ENCODE measurements at regions not wholly inside any gene's neighbourhood (a gene's known extent, or its start where the extent isn't known, plus 50 kb on each side); places are given as distances from the start of the nearest gene placed in this dataset.

GRCh38 chr20:56840716-56841261 is 211.7 kb downstream of the TFAP2C start:
- Histone ChIP-seq H3K27ac (no peak overlapping the region), H3K27me3 (no peaks in the 10 kb centered on the region), H3K36me3 (no peaks in the 10 kb centered on the region), H3K4me3 (no peak overlapping the region), H3K9me3 (no peaks in the 10 kb centered on the region), H3K4me1 (peaks cover 16% of the 10 kb centered on the region)
- TF ChIP-seq POLR2AphosphoS5 (IDR thresholded peaks at IDR 0.05; ENCODE audit: insufficient read depth in 1 of 2, low read depth in 1 of 2) (no peak), CTCF (IDR thresholded peaks at IDR 0.05) (no peak), POLR2A (IDR thresholded peaks at IDR 0.05) (no peak)
- intact Hi-C loops (cut with DNase I), result no loop called here
- DNase-seq (ENCODE audit: extremely low spot score in 2 of 2), result no peak

GRCh38 chr20:56841346-56841908 is 212.3 kb downstream of the TFAP2C start:
- DNase-seq (ENCODE audit: extremely low spot score in 2 of 2), result no peak
- TF ChIP-seq CTCF (IDR thresholded peaks at IDR 0.05) (no peak), POLR2A (IDR thresholded peaks at IDR 0.05) (no peak), POLR2AphosphoS5 (IDR thresholded peaks at IDR 0.05; ENCODE audit: insufficient read depth in 1 of 2, low read depth in 1 of 2) (no peak)
- intact Hi-C loops (cut with DNase I), result no loop called here
- H3K4me1 ChIP-seq, result peaks cover 16% of the 10 kb centered on the region
- no peaks in the 10 kb centered on the region for H3K9me3 ChIP-seq
- no peaks in the 10 kb centered on the region for H3K36me3 ChIP-seq
- no peak overlapping the region for H3K27ac ChIP-seq
- no peak overlapping the region for H3K4me3 ChIP-seq
- H3K27me3 ChIP-seq, result no peaks in the 10 kb centered on the region

- no peak for TF ChIP-seq POLR2A (IDR thresholded peaks at IDR 0.05)
- TF ChIP-seq CTCF (IDR thresholded peaks at IDR 0.05), result no peak
- TF ChIP-seq POLR2AphosphoS5 (IDR thresholded peaks at IDR 0.05; ENCODE audit: insufficient read depth in 1 of 2, low read depth in 1 of 2), result no peak
- Histone ChIP-seq H3K9me3 (no peaks in the 10 kb centered on the region), H3K36me3 (no peaks in the 10 kb centered on the region), H3K4me3 (no peak overlapping the region), H3K27me3 (no peaks in the 10 kb centered on the region), H3K27ac (no peak overlapping the region), H3K4me1 (peaks cover 16% of the 10 kb centered on the region)
- intact Hi-C loops (cut with DNase I), result no loop called here
- DNase-seq (ENCODE audit: extremely low spot score in 2 of 2), result no peak
These were observed 212.9 kb downstream of the TFAP2C start for GRCh38 chr20:56842056-56842455.

- Histone ChIP-seq H3K27me3 (no peaks in the 10 kb centered on the region), H3K4me3 (no peak overlapping the region), H3K27ac (no peak overlapping the region), H3K36me3 (no peaks in the 10 kb centered on the region), H3K9me3 (no peaks in the 10 kb centered on the region), H3K4me1 (peaks cover 16% of the 10 kb centered on the region)
- TF ChIP-seq POLR2A (IDR thresholded peaks at IDR 0.05) (no peak), CTCF (IDR thresholded peaks at IDR 0.05) (no peak), POLR2AphosphoS5 (IDR thresholded peaks at IDR 0.05; ENCODE audit: insufficient read depth in 1 of 2, low read depth in 1 of 2) (no peak)
- no peak for DNase-seq (ENCODE audit: extremely low spot score in 2 of 2)
- intact Hi-C loops (cut with DNase I), result no loop called here
These were observed 214.3 kb downstream of the TFAP2C start for GRCh38 chr20:56843386-56843785.

- no peak overlapping the region for H3K27ac ChIP-seq
- DNase-seq (ENCODE audit: extremely low spot score in 2 of 2), result no peak
- no peaks in the 10 kb centered on the region for H3K9me3 ChIP-seq
- intact Hi-C loops (cut with DNase I), result no loop called here
- no peak overlapping the region for H3K4me3 ChIP-seq
- no peaks in the 10 kb centered on the region for H3K27me3 ChIP-seq
- no peaks in the 10 kb centered on the region for H3K36me3 ChIP-seq
- H3K4me1 ChIP-seq, result peaks cover 16% of the 10 kb centered on the region
- TF ChIP-seq POLR2A (IDR thresholded peaks at IDR 0.05) (no peak), CTCF (IDR thresholded peaks at IDR 0.05) (no peak), POLR2AphosphoS5 (IDR thresholded peaks at IDR 0.05; ENCODE audit: insufficient read depth in 1 of 2, low read depth in 1 of 2) (no peak)
These were observed 214.7 kb downstream of the TFAP2C start for GRCh38 chr20:56843817-56844216.

All from vagina (tissue), 2 donors.